Fibroblast of lung (primary cell): ENCODE measurements at regions not wholly inside any gene's neighbourhood (a gene's known extent, or its start where the extent isn't known, plus 50 kb on each side); places are given as distances from the start of the nearest gene placed in this dataset.

ENCODE experiments used
- EZH2 ChIP-seq: IDR thresholded peaks from 2 replicates; pipeline ENCODE4 v1.5.1; 2012; ENCODE audit warnings: low read length, control low read depth, mild to moderate bottlenecking; ENCODE audit errors: missing control alignments
- TF ChIP-seq, protein P1 (sequence below), 2 donors: IDR thresholded peaks in 1 of 2; conservative IDR thresholded peaks in 1 of 2; 1 replicate in 1 of 2; 2 replicates in 1 of 2; pipeline ENCODE4 v1.5.1; 2011 to 2012; ENCODE audit warnings: low read length in 2 of 2, control low read depth in 1 of 2, inconsistent platforms in 1 of 2, low read depth in 1 of 2, mild to moderate bottlenecking in 1 of 2

DNA sequence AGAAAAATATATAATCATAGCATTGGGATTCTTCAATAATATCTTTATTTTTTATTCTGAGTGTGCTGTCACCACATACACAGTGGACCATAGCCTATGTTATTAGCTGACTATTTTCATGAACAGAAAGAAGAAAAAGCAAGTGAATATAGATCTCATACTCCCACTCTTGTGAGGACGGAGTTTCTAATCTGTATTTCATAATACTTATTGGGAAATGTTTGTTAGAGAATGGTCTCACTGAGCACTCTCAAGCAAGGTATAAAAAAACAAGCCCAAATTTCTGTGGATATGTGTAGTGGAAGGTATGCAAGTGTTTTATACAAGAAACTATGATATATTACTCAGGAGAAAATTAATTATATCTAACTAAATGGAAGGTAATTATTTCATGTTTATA, 1218.1 kb downstream of the SLITRK1 start:
- TF ChIP-seq, protein P1, sequence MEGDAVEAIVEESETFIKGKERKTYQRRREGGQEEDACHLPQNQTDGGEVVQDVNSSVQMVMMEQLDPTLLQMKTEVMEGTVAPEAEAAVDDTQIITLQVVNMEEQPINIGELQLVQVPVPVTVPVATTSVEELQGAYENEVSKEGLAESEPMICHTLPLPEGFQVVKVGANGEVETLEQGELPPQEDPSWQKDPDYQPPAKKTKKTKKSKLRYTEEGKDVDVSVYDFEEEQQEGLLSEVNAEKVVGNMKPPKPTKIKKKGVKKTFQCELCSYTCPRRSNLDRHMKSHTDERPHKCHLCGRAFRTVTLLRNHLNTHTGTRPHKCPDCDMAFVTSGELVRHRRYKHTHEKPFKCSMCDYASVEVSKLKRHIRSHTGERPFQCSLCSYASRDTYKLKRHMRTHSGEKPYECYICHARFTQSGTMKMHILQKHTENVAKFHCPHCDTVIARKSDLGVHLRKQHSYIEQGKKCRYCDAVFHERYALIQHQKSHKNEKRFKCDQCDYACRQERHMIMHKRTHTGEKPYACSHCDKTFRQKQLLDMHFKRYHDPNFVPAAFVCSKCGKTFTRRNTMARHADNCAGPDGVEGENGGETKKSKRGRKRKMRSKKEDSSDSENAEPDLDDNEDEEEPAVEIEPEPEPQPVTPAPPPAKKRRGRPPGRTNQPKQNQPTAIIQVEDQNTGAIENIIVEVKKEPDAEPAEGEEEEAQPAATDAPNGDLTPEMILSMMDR (conservative IDR thresholded peaks at IDR 0.05 in 1 of 2, IDR thresholded peaks at IDR 0.05 in 1 of 2; ENCODE audit: low read depth in 1 of 2, low read length in 2 of 2), result no peak
- TF ChIP-seq EZH2, result no peak
